ENCODE measurements at regions not wholly inside any gene's neighbourhood (a gene's known extent, or its start where the extent isn't known, plus 50 kb on each side); places are given as distances from the start of the nearest gene placed in this dataset.

- no peak for TF ChIP-seq EZH2 (IDR thresholded peaks at IDR 0.05; ENCODE audit: borderline replicate concordance, low read length)
- no peak for TF ChIP-seq CTCF (IDR thresholded peaks at IDR 0.05; ENCODE audit: low read length)
Measured at GRCh38 chr4:155544547-155544946, 122.1 kb upstream of the GUCY1A1 start.

All from OCI-LY1 (cell line).